Caco-2 (cell line): ENCODE measurements at regions not wholly inside any gene's neighbourhood (a gene's known extent, or its start where the extent isn't known, plus 50 kb on each side); places are given as distances from the start of the nearest gene placed in this dataset.

ENCODE experiments used
- BruUV-seq: library from RNA; stranded (reverse); fragments of 400-500 nt; replicated peaks from 2 replicates; lab custom pipeline; 2021; lab: Mats Ljungman, UMichigan
- CTCF ChIA-PET: fragments of 300-600 bp; sonication (Branson Sonifier 250); formaldehyde crosslinking; loops from one replicate; lab custom pipeline; 2022; ENCODE audit warnings: antibody characterized with exemption; lab: Charles Lee
- POLR2A ChIA-PET: fragments of 300-600 bp; sonication (Branson Sonifier 250); formaldehyde crosslinking; loops from one replicate; lab custom pipeline; 2022; ENCODE audit warnings: antibody characterized with exemption; lab: Charles Lee
- DNase-seq, 2 experiments: peaks; one replicate each; pipeline versions ENCODE4 v3.0.0 to v3.0.0-alpha.2; 2020 to 2022
- H3K27me3 ChIP-seq: replicated peaks from 2 replicates; pipeline ENCODE4 v1.6.0; 2011; ENCODE audit warnings: low read length; ENCODE audit not compliant: control insufficient read depth, insufficient read depth
- H3K36me3 ChIP-seq: 2 replicates; pipeline ENCODE4 v1.5.1; 2011; ENCODE audit warnings: low read length; ENCODE audit not compliant: control insufficient read depth, insufficient read depth
- H3K4me1 ChIP-seq: fragments of 250-450 bp; sonication (Bioruptor Pico); 2 replicates; pipeline ENCODE4 v1.5.1; 2020; ENCODE audit warnings: mild to moderate bottlenecking
- H3K4me3 ChIP-seq: 2 replicates; pipeline ENCODE4 v1.5.1; 2011; ENCODE audit warnings: low read depth, mild to moderate bottlenecking, control low read depth, low read length
- H3K9me3 ChIP-seq: fragments of 250-450 bp; sonication (Bioruptor Pico); 2 replicates; pipeline ENCODE4 v1.5.1; 2020; ENCODE audit warnings: mild to moderate bottlenecking, moderate library complexity
- H3K27ac Mint-ChIP-seq: one replicate; pipeline ENCODE4 v1.8.0; 2022; ENCODE audit warnings: mixed read lengths; ENCODE audit not compliant: unreplicated experiment
- H3K27me3 Mint-ChIP-seq: one replicate; pipeline ENCODE4 v1.8.0; 2022; ENCODE audit warnings: mixed read lengths; ENCODE audit not compliant: insufficient read depth, unreplicated experiment
- H3K36me3 Mint-ChIP-seq: one replicate; pipeline ENCODE4 v1.8.0; 2022; ENCODE audit warnings: mild to moderate bottlenecking, mixed read lengths; ENCODE audit not compliant: insufficient read depth, unreplicated experiment
- H3K4me1 Mint-ChIP-seq: one replicate; pipeline ENCODE4 v1.8.0; 2022; ENCODE audit warnings: low read depth, mixed read lengths; ENCODE audit not compliant: unreplicated experiment
- H3K4me3 Mint-ChIP-seq: one replicate; pipeline ENCODE4 v1.8.0; 2022; ENCODE audit warnings: mild to moderate bottlenecking, moderate library complexity, mixed read lengths; ENCODE audit not compliant: unreplicated experiment
- H3K9me3 Mint-ChIP-seq: one replicate; pipeline ENCODE4 v1.8.0; 2022; ENCODE audit warnings: mixed read lengths; ENCODE audit not compliant: unreplicated experiment
- CTCF ChIP-seq, 2 experiments: fragments of 200-600 bp in 1 of 2; IDR thresholded peaks; 1 replicate in 1 of 2; 2 replicates in 1 of 2; pipeline versions ENCODE4 v1.5.1 to v1.8.0; 2011 to 2022; ENCODE audit warnings: antibody characterized with exemption in 1 of 2, control low read depth in 1 of 2, inconsistent platforms in 1 of 2, low read depth in 1 of 2, low read length in 1 of 2, mild to moderate bottlenecking in 1 of 2, moderate library complexity in 1 of 2; ENCODE audit not compliant: insufficient read depth in 1 of 2, severe bottlenecking in 1 of 2, unreplicated experiment in 1 of 2
- intact Hi-C: fragments of 100-400 bp; cut with micrococcal nuclease; formaldehyde crosslinking; loops from one replicate; pipeline ENCODE4 v1.10.0; 2022; ENCODE audit not compliant: unreplicated experiment

- H3K36me3 Mint-ChIP-seq, result no peaks in the 10 kb centered on the region
- Histone ChIP-seq H3K27me3 (no peaks in the 10 kb centered on the region), H3K9me3 (no peaks in the 10 kb centered on the region), H3K36me3 (no peaks in the 10 kb centered on the region), H3K4me1 (no peaks in the 10 kb centered on the region), H3K4me3 (no peak overlapping the region)
- ChIA-PET POLR2A (no interaction called here), CTCF (no interaction called here)
- TF ChIP-seq CTCF (IDR thresholded peaks at IDR 0.05; ENCODE audit: insufficient read depth in 1 of 2, low read depth in 1 of 2, low read length in 1 of 2, severe bottlenecking in 1 of 2, unreplicated experiment in 1 of 2), result no peak
- intact Hi-C loops, result loop anchor here (2.0 kb wide), 1 partner anchor 23 kb away; no protein-coding TSS in a partner anchor
- DNase-seq, result no peak
- no peaks in the 10 kb centered on the region for H3K9me3 Mint-ChIP-seq
- no TSS peak for BruUV-seq
- H3K27ac Mint-ChIP-seq, result no peak overlapping the region
- no peak overlapping the region for H3K4me3 Mint-ChIP-seq
- H3K4me1 Mint-ChIP-seq, result peaks cover 10% of the 10 kb centered on the region
- H3K27me3 Mint-ChIP-seq, result no peaks in the 10 kb centered on the region
Observed at GRCh38 chr12:89907659-89908058, 199.0 kb upstream of the ATP2B1 start.

GRCh38 chr12:89906824-89907223, 198.2 kb upstream of the ATP2B1 start:
- no TSS peak for BruUV-seq
- ChIA-PET POLR2A (no interaction called here), CTCF (no interaction called here)
- no peak overlapping the region for H3K27ac Mint-ChIP-seq
- H3K4me3 Mint-ChIP-seq, result no peak overlapping the region
- H3K4me3 ChIP-seq, result no peak overlapping the region
- H3K4me1 ChIP-seq, result no peaks in the 10 kb centered on the region; the same call in 1 of the 2 replicates
- intact Hi-C loops, result loop anchor here (2.0 kb wide), 1 partner anchor 22 kb away; no protein-coding TSS in a partner anchor
- TF ChIP-seq CTCF (IDR thresholded peaks at IDR 0.05; ENCODE audit: insufficient read depth in 1 of 2, low read depth in 1 of 2, low read length in 1 of 2, severe bottlenecking in 1 of 2, unreplicated experiment in 1 of 2), result no peak
- no peak for DNase-seq
- H3K4me1 Mint-ChIP-seq, result peaks cover 10% of the 10 kb centered on the region
- no peaks in the 10 kb centered on the region for H3K9me3 ChIP-seq
- H3K36me3 ChIP-seq, result no peaks in the 10 kb centered on the region
- H3K27me3 ChIP-seq, result no peaks in the 10 kb centered on the region
- no peaks in the 10 kb centered on the region for H3K36me3 Mint-ChIP-seq
- no peaks in the 10 kb centered on the region for H3K9me3 Mint-ChIP-seq
- H3K27me3 Mint-ChIP-seq, result no peaks in the 10 kb centered on the region

GRCh38 chr12:89906178-89906577, 197.5 kb upstream of the ATP2B1 start:
- Mint-ChIP-seq H3K36me3 (no peaks in the 10 kb centered on the region), H3K4me1 (peaks cover 16% of the 10 kb centered on the region), H3K9me3 (no peaks in the 10 kb centered on the region), H3K4me3 (no peak overlapping the region), H3K27ac (no peak overlapping the region), H3K27me3 (no peaks in the 10 kb centered on the region)
- H3K9me3 ChIP-seq, result no peaks in the 10 kb centered on the region
- no peaks in the 10 kb centered on the region for H3K27me3 ChIP-seq
- H3K36me3 ChIP-seq, result no peaks in the 10 kb centered on the region
- peaks cover 6% of the 10 kb centered on the region; the same call in 1 of the 2 replicates for H3K4me1 ChIP-seq
- H3K4me3 ChIP-seq, result no peak overlapping the region
- DNase-seq, result no peak
- intact Hi-C loops, result loop anchor here (2.0 kb wide), 1 partner anchor 21 kb away; no protein-coding TSS in a partner anchor
- BruUV-seq, result no TSS peak
- ChIA-PET CTCF (no interaction called here), POLR2A (no interaction called here)
- TF ChIP-seq CTCF (IDR thresholded peaks at IDR 0.05; ENCODE audit: insufficient read depth in 1 of 2, low read depth in 1 of 2, low read length in 1 of 2, severe bottlenecking in 1 of 2, unreplicated experiment in 1 of 2), result no peak
